ENCODE measurements at regions not wholly inside any gene's neighbourhood (a gene's known extent, or its start where the extent isn't known, plus 50 kb on each side); places are given as distances from the start of the nearest gene placed in this dataset.

GRCh38 chr6:74534465-74535211 lies 671.2 kb downstream of the COL12A1 start:
- Histone ChIP-seq H3K4me1 (peaks cover 0 to 8% (median 0%) of the 10 kb centered on the region in 4 donors), H3K27me3 (no peaks in the 10 kb centered on the region), H3K27ac (no peak overlapping the region), H3K9me3 (no peaks in the 10 kb centered on the region), H3K36me3 (no peaks in the 10 kb centered on the region), H3K4me3 (no peak overlapping the region)
- no peak for DNase-seq
- intact Hi-C loops (cut with DNase I; ENCODE audit: low total_unique reads), result no loop called here
- TF ChIP-seq CTCF (IDR thresholded peaks at IDR 0.05), result no peak

DNA sequence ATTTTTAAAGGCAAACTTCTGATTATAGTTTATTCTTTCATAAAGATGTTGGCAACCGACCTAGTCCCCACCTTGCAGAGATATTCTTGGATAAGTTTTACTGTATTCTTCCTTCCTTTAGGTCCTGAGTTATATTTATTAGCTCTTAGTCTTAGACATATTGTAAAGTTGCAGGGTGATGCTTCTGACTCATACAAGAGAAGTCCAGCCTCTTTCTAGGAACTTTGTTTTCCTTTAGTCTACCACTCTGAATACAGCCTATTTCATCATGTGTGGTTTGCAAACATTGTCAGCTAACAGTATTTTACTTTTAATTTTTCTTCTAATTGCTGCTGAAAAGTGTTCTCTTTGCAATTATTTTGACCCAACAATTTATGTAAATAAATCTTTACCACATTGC lies 686.7 kb downstream of the COL12A1 start:
- H3K9me3 ChIP-seq, result peaks cover 0 to 8% (median 0%) of the 10 kb centered on the region in 3 donors
- H3K27me3 ChIP-seq, result no peaks in the 10 kb centered on the region
- H3K4me3 ChIP-seq, result no peak overlapping the region
- H3K27ac ChIP-seq, result no peak overlapping the region
- intact Hi-C loops (cut with DNase I; ENCODE audit: low total_unique reads), result no loop called here
- no peak for TF ChIP-seq CTCF (IDR thresholded peaks at IDR 0.05)
- no peak for DNase-seq
- H3K36me3 ChIP-seq, result no peaks in the 10 kb centered on the region
- no peaks in the 10 kb centered on the region for H3K4me1 ChIP-seq

- Histone ChIP-seq H3K4me3 (no peak overlapping the region), H3K4me1 (no peaks in the 10 kb centered on the region), H3K27me3 (no peaks in the 10 kb centered on the region), H3K9me3 (peaks cover 0 to 8% (median 0%) of the 10 kb centered on the region in 3 donors), H3K36me3 (no peaks in the 10 kb centered on the region), H3K27ac (no peak overlapping the region)
- DNase-seq, result no peak
- TF ChIP-seq CTCF (IDR thresholded peaks at IDR 0.05), result no peak
- intact Hi-C loops (cut with DNase I; ENCODE audit: low total_unique reads), result no loop called here
These were observed 687.8 kb downstream of the COL12A1 start for GRCh38 chr6:74518035-74518434.

DNA sequence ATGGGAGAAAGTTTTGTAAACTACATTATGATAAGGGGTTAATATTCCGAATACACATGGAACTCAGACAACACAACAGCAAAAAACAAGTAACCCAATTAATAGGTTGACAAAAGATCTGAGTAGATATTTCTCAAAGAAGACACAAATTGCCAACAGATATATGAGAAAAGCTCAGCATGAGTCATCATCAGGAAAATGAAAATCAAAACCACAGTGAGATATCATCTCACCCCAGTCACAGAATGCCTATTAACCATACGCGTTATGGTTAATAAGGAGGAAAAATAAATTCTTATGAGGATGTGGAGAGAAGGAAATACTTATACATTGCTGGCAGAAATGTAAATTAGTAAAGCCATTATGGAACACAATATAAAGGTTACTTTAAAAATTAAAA lies 695.0 kb downstream of the COL12A1 start:
- TF ChIP-seq CTCF (IDR thresholded peaks at IDR 0.05), result no peak
- H3K27ac ChIP-seq, result no peak overlapping the region
- no peak overlapping the region for H3K4me3 ChIP-seq
- no peak for DNase-seq
- peaks cover 0 to 13% (median 3%) of the 10 kb centered on the region in 3 donors for H3K9me3 ChIP-seq
- H3K36me3 ChIP-seq, result no peaks in the 10 kb centered on the region
- intact Hi-C loops (cut with DNase I; ENCODE audit: low total_unique reads), result no loop called here
- H3K27me3 ChIP-seq, result no peaks in the 10 kb centered on the region
- H3K4me1 ChIP-seq, result no peaks in the 10 kb centered on the region

DNA sequence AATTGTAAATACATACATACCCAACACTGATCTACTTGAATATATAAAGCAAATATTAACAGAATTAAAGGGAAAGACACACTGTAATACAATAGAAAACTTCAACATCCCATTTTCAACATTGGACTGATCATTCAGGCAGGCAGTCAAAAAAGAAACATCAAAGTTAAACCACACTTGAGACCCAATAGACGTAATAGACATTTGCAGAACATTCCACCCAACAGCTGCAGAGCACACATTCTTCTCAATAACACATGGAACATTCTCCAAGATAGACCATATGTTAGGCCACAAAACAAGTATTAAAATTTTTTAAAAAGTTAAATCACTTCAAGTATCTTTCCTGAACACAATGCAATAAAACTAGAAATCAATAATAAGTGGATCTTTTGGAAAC lies 698.2 kb downstream of the COL12A1 start:
- H3K9me3 ChIP-seq, result peaks cover 0 to 30% (median 12%) of the 10 kb centered on the region in 3 donors
- no peaks in the 10 kb centered on the region for H3K36me3 ChIP-seq

More for the DNA sequence above, 698.2 kb downstream of the COL12A1 start:
- TF ChIP-seq CTCF (IDR thresholded peaks at IDR 0.05), result no peak
- no peaks in the 10 kb centered on the region for H3K27me3 ChIP-seq
- no peak overlapping the region for H3K27ac ChIP-seq
- DNase-seq, result no peak
- H3K4me3 ChIP-seq, result no peak overlapping the region
- no peaks in the 10 kb centered on the region for H3K4me1 ChIP-seq
- intact Hi-C loops (cut with DNase I; ENCODE audit: low total_unique reads), result no loop called here
